HG03558 (cell line): ENCODE measurements at regions not wholly inside any gene's neighbourhood (a gene's known extent, or its start where the extent isn't known, plus 50 kb on each side); places are given as distances from the start of the nearest gene placed in this dataset.

Experiments used
- ATAC-seq: cut with Tn5 transposase; IDR thresholded peaks from one replicate; pipeline ENCODE4 v1.9.1; 2021; ENCODE audit warnings: moderate number of reproducible peaks; ENCODE audit not compliant: unreplicated experiment; ENCODE audit errors: extremely low read depth

GRCh38 chr1:229988534-229988933 lies 78.5 kb upstream of the GALNT2 start:
- ATAC-seq, result no peak

- no peak for ATAC-seq
Measured at GRCh38 chr1:229989591-229990248, 77.3 kb upstream of the GALNT2 start.

DNA sequence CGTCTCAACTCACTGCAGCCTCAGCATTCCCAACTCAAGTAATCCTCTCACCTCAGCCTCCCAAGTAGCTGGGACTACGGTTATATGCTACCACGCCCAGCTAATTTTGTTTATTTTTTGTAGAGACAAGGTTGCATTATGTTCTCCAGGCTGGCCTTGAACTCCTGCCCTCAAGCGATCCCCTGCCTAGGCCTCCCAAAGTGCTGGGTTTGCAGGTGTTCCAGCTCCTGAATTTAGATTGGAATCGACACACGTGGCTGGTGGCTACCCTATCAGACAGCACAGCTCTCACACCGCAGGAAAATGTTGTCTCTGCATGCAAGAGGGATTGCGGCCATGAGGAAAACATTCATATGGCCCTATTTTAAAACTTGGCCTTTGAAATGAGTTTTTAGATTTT lies 76.7 kb upstream of the GALNT2 start:
- ATAC-seq, result no peak

DNA sequence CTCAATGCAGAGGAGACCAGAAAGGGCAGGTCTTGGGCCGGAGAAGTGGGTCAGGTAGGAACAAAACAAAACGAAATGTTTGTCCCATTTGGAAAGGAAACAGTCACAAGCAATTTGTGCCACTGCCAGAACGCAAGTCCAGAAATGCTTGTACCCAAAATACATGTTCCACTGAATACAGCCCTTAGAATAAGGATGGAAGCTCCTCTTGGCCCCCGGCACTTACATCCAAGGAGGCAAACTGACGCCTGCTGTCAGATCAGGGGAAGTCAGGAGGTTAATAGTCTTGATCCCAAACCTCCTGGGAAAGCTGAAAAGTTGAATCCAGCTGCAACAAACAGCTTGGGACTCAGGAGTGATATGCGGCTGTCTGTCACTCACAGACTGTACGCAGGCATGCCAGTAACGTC lies 75.9 kb upstream of the GALNT2 start:
- no peak for ATAC-seq

DNA sequence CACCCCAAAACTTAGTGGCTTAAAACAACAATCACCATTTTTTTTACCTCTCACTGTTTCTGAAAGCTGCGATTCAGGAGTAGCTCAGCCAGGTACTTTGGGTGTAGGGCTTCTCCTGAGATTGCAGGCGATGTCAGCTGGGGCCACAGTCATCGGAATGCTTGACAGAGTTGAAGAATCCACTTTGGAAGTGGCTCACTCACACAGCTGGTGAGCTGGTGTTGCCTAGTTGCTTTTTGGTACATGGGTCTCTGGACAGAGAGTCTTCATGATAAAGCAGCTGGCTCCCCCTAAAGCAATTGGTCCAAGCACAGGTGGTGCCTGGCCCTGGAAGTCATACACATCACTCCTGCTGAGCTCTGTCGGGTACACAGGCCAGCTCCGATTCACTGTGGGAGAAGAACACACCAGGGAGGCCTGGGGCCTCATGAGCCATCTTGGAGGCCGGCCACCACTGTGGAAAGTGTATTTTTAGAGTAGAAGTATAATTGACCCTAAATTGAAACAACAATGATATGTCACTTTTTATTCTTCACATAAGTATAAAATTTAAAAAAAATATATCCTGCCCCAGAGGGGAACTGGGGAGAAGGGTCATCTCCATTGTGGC lies 75.2 kb upstream of the GALNT2 start:
- no peak for ATAC-seq

- ATAC-seq, result no peak
Measured at GRCh38 chr1:229993060-229993459, 74.0 kb upstream of the GALNT2 start.

- no peak for ATAC-seq
Measured at GRCh38 chr1:229993894-229994293, 73.1 kb upstream of the GALNT2 start.

GRCh38 chr1:229999004-229999670 lies 67.9 kb upstream of the GALNT2 start:
- ATAC-seq, result no peak

- no peak for ATAC-seq
Measured at GRCh38 chr1:230000493-230001184, 66.4 kb upstream of the GALNT2 start.

DNA sequence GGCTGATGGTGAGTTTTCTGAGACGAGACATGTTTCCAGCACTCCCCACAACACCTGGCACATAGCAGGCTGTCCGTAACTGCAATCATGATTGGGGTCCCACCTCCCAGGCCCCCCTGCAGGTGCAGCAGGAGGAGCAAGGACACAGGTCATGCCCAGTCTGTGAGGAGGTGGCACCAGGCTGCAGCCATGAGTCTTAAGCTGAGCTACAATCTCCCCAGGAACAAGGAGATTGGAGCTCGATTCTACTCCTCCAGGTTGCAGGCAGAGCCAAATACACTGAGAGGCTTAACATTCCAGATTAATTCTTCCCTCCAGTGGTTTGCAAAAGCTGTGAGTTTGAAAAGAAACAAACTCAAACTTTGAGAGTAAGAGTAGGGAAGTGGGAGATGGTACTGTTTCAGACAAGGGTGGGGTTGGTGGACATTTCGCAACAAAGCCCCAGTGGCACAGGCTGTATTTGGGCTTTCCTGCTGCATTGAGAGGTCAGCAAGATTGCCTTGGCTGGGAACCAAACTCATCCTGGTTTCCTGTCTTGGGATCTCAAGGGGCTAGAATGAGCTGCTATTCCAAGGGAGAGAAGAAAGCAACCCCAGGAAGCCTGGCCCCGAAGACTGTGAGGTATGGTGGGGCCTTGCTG lies 64.8 kb upstream of the GALNT2 start:
- no peak for ATAC-seq

DNA sequence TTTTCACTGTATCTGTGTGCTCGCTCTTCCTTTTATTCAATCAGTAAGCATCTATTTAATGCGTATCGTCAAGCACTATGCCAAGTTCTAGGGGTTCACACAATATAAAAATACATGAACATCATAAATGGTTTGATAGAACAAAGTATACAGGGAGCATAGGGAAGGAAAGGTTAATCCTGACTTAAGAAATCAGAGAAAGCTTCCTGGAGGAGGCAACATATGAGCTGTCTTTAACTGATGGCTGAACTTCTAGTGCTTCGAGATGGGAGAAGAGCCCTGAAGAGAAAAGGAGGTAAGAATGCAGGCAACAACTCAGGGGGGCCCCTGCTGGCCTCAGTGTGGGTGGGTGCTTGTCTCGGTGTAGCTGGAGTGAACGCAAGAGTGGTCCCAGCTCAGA lies 63.6 kb upstream of the GALNT2 start:
- no peak for ATAC-seq

GRCh38 chr1:230005040-230005439 lies 62.0 kb upstream of the GALNT2 start:
- ATAC-seq, result no peak

DNA sequence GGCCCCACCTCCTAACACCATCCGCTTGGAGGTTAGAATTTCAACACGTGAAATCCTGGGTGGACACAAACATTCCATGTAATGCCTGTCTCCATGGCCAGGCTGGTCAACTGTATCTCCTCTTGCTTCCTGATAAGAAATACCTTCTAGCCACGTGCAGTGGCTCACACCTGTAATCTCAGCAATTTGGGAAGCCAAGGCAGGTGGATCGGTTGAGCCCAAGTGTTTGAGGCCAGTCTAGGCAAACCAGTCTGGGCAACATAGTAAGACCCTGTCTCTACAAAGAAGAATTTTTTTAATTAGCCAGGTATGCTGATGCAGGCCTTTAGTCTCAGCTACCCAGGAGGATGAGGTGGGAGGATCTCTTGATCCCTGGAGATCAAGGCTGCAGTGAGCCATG lies 58.3 kb upstream of the GALNT2 start:
- ATAC-seq, result no peak

DNA sequence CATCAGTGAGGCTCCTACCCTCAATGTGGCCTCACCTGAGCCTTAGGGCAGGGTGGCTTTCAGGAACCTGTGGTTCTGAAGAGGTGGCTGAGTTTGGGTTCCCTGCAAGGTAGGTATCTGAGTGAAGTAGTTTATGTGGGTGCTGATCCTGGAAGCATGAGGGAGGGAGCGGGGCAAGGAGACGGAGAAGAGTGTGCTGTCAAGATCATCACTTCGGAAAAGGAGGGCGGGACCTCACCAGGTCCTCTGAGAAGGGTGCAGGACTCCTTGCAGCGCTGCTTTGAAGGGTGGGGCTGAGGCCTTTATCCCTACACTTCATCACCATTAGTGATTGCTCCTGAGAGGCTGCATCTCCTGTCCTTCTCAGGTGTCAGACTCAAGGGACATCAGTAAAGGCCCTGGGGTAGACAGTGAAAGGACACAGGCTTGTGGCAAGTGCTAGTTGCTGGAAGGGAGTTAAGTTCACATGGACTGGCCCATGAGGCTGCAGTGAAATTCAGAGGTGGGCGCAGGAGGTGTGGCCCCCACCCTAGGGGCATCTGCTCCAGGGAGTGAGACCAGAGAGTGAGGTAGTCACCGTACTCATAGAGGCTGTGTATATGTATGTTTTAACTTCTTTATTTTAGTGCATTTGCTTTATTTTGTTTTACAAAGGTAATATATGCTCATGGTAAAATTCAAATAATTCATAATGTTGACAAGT lies 57.3 kb upstream of the GALNT2 start:
- ATAC-seq, result no peak

GRCh38 chr1:230010603-230011332 lies 56.3 kb upstream of the GALNT2 start:
- ATAC-seq, result no peak

DNA sequence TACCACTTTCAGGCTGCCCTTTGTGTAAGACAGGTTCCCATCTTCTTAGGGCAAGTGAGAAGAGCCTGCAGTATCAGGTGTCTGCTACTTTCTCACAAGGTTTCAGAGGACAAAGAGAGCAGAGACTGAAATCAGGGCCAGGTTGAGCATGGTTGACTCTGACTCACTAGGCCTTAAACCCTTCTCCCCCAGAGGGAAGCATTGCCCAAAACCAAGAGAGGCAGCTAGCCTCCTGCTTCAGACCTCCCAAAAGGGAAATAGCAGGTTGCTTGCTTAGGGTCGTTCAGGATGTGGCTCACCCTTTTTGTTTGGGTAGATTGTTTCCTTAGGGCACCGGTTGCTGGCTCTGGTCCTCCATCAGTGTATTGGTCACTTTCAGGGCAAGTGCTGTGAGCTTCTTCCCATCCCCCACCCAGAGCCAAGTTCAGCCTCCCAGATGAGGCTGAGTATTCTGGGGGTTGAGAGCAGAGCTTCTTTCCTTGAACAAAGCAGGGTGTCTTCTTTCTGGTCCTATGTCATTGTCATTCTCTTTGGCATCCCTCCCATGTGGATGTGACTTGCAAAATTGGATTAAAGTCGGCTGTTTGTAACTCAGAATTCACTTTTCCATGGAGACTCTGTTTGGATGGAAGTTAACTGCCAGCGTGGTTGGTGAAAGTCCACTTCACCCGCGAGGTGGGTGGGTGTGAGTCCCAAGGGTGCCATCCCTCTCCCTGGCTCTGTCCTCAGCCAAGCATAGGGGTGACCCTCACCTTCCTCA lies 55.5 kb upstream of the GALNT2 start:
- no peak for ATAC-seq

GRCh38 chr1:230012093-230012393 lies 55.0 kb upstream of the GALNT2 start:
- ATAC-seq, result no peak

DNA sequence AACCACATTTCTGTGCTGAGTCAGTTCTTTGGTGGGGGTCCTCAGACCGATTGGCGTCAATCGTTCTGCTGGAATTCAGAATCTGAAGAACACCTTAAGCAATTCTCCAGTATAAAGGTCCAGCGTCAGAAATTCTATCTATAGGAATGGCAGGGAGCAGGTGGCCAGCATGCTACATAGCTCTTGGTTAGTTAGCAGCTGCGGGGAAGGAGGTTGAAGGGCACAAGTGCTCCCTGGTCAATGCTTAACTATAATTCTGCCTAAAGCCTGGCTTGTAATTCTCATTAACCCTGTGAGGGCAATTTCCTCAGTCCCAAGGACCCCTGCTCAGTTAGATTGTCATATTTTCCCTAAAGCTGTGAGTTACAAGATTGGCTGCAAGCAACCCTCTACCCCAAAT lies 54.3 kb upstream of the GALNT2 start:
- no peak for ATAC-seq

GRCh38 chr1:230016159-230016558 lies 50.9 kb upstream of the GALNT2 start:
- ATAC-seq, result no peak
